Nephron (organoid): ENCODE measurements at regions not wholly inside any gene's neighbourhood (a gene's known extent, or its start where the extent isn't known, plus 50 kb on each side); places are given as distances from the start of the nearest gene placed in this dataset.

ENCODE experiments used
- H3K27ac Mint-ChIP-seq, 3 experiments: 2 replicates each; pipeline ENCODE4 v1.8.0; 2020; ENCODE audit warnings: mixed read lengths in 3 of 3, mild to moderate bottlenecking in 2 of 3, moderate library complexity in 1 of 3
- H3K27me3 Mint-ChIP-seq: 2 replicates; pipeline ENCODE4 v1.8.0; 2021; ENCODE audit warnings: low read depth, mild to moderate bottlenecking, moderate library complexity, mixed read lengths
- H3K36me3 Mint-ChIP-seq: 2 replicates; pipeline ENCODE4 v1.8.0; 2020; ENCODE audit warnings: low read depth, mixed read lengths
- H3K4me1 Mint-ChIP-seq: 2 replicates; pipeline ENCODE4 v1.8.0; 2020; ENCODE audit warnings: mixed read lengths
- H3K4me3 Mint-ChIP-seq, 3 experiments: 2 replicates each; pipeline ENCODE4 v1.8.0; 2020; ENCODE audit warnings: mild to moderate bottlenecking in 3 of 3, mixed read lengths in 3 of 3, moderate library complexity in 2 of 3
- H3K9me3 Mint-ChIP-seq: 2 replicates; pipeline ENCODE4 v1.8.0; 2020; ENCODE audit warnings: mixed read lengths
- TF ChIP-seq, protein P1 (sequence below), 3 experiments: fragments of 200-600 bp; sonication (generic); IDR thresholded peaks; one replicate each; pipeline ENCODE4 v1.5.0; 2021; ENCODE audit warnings: antibody characterized with exemption in 3 of 3; ENCODE audit not compliant: unreplicated experiment in 3 of 3

- Mint-ChIP-seq H3K4me1 (peaks cover 5% of the 10 kb centered on the region), H3K9me3 (no peaks in the 10 kb centered on the region), H3K4me3 (no peak overlapping the region), H3K27ac (no peak overlapping the region), H3K36me3 (no peaks in the 10 kb centered on the region), H3K27me3 (no peaks in the 10 kb centered on the region)
- TF ChIP-seq, protein P1, sequence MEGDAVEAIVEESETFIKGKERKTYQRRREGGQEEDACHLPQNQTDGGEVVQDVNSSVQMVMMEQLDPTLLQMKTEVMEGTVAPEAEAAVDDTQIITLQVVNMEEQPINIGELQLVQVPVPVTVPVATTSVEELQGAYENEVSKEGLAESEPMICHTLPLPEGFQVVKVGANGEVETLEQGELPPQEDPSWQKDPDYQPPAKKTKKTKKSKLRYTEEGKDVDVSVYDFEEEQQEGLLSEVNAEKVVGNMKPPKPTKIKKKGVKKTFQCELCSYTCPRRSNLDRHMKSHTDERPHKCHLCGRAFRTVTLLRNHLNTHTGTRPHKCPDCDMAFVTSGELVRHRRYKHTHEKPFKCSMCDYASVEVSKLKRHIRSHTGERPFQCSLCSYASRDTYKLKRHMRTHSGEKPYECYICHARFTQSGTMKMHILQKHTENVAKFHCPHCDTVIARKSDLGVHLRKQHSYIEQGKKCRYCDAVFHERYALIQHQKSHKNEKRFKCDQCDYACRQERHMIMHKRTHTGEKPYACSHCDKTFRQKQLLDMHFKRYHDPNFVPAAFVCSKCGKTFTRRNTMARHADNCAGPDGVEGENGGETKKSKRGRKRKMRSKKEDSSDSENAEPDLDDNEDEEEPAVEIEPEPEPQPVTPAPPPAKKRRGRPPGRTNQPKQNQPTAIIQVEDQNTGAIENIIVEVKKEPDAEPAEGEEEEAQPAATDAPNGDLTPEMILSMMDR (IDR thresholded peaks at IDR 0.05; ENCODE audit: unreplicated experiment in 3 of 3), result no peak
These were observed 474.4 kb upstream of the AGTR1 start for GRCh38 chr3:148223266-148223665.

GRCh38 chr3:148226246-148226645 is 471.5 kb upstream of the AGTR1 start:
- H3K4me3 Mint-ChIP-seq, result no peak overlapping the region
- H3K27ac Mint-ChIP-seq, result no peak overlapping the region
- peaks cover 5% of the 10 kb centered on the region for H3K4me1 Mint-ChIP-seq
- TF ChIP-seq, protein P1 (IDR thresholded peaks at IDR 0.05; ENCODE audit: unreplicated experiment in 3 of 3), result no peak
- no peaks in the 10 kb centered on the region for H3K36me3 Mint-ChIP-seq
- H3K27me3 Mint-ChIP-seq, result no peaks in the 10 kb centered on the region
- no peaks in the 10 kb centered on the region for H3K9me3 Mint-ChIP-seq

DNA sequence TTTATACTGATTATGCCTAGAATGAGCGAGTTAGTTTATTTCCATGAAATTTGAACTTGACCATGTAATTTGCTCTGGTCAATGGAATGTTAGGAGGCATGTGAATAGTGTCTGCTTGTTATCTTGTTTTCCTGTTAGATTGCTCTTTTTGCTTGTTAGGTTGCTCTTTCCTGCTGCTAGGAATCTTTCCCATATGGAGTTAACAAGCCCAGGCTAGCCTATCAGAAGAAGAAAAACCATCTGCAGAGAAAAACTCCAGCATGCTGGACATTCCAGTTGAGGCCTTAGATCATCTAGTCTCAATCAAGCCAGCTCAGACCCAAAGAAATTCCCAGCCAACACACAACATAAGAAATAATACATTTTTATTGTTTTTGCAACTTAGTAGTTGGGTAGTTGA is 470.2 kb upstream of the AGTR1 start:
- Mint-ChIP-seq H3K4me1 (peaks cover 5% of the 10 kb centered on the region), H3K36me3 (no peaks in the 10 kb centered on the region), H3K4me3 (no peak overlapping the region), H3K9me3 (no peaks in the 10 kb centered on the region), H3K27ac (peak overlapping the region in 1 of 3 experiments; percentile 18), H3K27me3 (no peaks in the 10 kb centered on the region)
- TF ChIP-seq, protein P1 (IDR thresholded peaks at IDR 0.05; ENCODE audit: unreplicated experiment in 3 of 3), result no peak

- Mint-ChIP-seq H3K4me1 (peaks cover 5% of the 10 kb centered on the region), H3K9me3 (no peaks in the 10 kb centered on the region), H3K36me3 (no peaks in the 10 kb centered on the region), H3K27me3 (no peaks in the 10 kb centered on the region), H3K4me3 (no peak overlapping the region), H3K27ac (no peak overlapping the region)
- TF ChIP-seq, protein P1 (IDR thresholded peaks at IDR 0.05; ENCODE audit: unreplicated experiment in 3 of 3), result no peak
These were observed 468.6 kb upstream of the AGTR1 start for GRCh38 chr3:148229107-148229506.

DNA sequence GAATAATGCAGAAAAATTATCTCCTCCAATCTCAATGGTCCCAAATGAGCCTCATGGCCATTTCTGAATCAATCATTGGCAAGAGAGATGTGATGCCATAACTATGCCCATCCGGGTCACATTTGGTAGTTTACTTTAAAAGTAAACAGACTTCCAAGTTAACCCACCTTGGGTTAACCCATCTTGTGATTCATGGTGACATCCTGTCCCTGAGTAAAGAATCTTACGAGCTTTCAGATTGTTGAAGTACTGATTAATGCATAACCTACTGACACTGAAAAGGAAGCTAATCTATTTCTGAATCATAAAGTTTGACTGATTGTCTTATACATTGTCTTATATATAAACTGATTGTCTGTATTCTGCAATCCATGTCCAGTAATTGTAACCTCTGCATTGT is 467.2 kb upstream of the AGTR1 start:
- Mint-ChIP-seq H3K4me1 (peaks cover 5% of the 10 kb centered on the region), H3K27ac (no peak overlapping the region), H3K9me3 (no peaks in the 10 kb centered on the region), H3K36me3 (no peaks in the 10 kb centered on the region), H3K27me3 (no peaks in the 10 kb centered on the region), H3K4me3 (no peak overlapping the region)
- TF ChIP-seq, protein P1 (IDR thresholded peaks at IDR 0.05; ENCODE audit: unreplicated experiment in 3 of 3), result no peak

DNA sequence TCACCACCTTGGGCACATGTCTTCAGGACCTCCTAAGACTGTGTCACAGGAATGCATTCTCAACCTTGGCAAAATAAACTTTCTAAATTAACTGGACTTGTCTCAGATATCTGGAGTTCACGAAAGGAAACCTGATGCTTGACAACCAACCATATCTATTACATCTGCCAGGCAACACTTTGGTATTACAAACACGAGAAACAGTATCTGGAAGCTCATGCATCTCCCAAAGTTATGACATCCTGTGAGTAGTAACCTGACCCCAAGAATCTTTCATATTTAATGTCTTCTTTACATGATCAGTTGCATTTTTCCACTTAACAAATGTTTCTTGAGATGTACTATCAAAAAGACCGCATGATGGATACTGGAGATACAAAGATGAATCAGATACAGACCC is 465.3 kb upstream of the AGTR1 start:
- no peak overlapping the region for H3K27ac Mint-ChIP-seq
- no peaks in the 10 kb centered on the region for H3K36me3 Mint-ChIP-seq
- no peak overlapping the region for H3K4me3 Mint-ChIP-seq
- peaks cover 4% of the 10 kb centered on the region for H3K4me1 Mint-ChIP-seq
- TF ChIP-seq, protein P1 (IDR thresholded peaks at IDR 0.05; ENCODE audit: unreplicated experiment in 3 of 3), result no peak
- H3K27me3 Mint-ChIP-seq, result no peaks in the 10 kb centered on the region
- no peaks in the 10 kb centered on the region for H3K9me3 Mint-ChIP-seq
